Erythroblast (primary cell): ENCODE measurements at regions not wholly inside any gene's neighbourhood (a gene's known extent, or its start where the extent isn't known, plus 50 kb on each side); places are given as distances from the start of the nearest gene placed in this dataset.

ENCODE experiments used
- GATA1 ChIP-seq: IDR thresholded peaks from 2 replicates; pipeline ENCODE4 v1.6.1; 2011; ENCODE audit warnings: low read depth, mild to moderate bottlenecking, control low read depth, low read length, moderate library complexity
- POLR2A ChIP-seq: IDR thresholded peaks from 2 replicates; pipeline ENCODE4 v1.6.1; 2011; ENCODE audit warnings: mild to moderate bottlenecking, low read length

DNA sequence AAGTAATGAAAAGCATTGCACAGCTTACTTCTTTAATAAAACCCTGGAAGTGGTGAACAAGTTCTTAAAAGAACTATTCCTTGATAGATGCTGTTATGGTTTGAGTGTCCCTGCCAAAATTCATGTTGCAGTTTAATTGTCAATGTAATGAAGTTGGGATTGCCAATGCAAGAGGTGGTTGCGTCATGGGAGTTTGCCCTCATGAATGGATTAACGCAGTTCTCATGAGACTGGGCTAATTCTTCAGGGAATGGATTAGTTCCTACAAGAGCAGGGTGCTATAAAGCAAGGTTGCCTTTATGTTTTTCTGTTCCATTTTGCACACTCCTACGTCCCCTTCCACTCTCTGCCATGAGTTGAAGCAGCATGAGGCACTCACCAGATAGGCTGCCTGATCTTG is 446.7 kb upstream of the B3GALT2 start:
- TF ChIP-seq POLR2A (no peak), GATA1 (no peak)
